ENCODE measurements at regions not wholly inside any gene's neighbourhood (a gene's known extent, or its start where the extent isn't known, plus 50 kb on each side); places are given as distances from the start of the nearest gene placed in this dataset.

DNA sequence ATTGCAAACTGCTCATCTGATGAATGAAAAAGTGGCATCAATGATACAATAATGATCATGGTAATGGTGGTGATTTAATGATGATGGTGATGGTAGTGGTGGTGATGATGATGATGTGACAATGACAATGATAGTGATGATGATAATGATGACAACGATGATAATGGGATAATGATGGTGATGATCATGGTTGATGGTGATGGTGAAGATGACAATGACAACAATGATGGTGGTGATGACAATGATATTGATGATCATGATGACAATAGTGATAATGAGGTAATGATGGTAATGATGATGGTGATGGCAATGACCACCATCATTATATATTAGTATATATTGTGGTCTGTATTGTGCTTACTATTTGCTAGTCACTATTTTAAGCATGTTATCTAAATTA is 474.3 kb downstream of the TBC1D22A start:
- TF ChIP-seq ZUFSP (CRISPR knock-in tag; IDR thresholded peaks at IDR 0.05; ENCODE audit: borderline replicate concordance) (no peak), HNF4A (CRISPR knock-in tag; IDR thresholded peaks at IDR 0.05) (no peak), DPF2 (CRISPR knock-in tag; IDR thresholded peaks at IDR 0.05; ENCODE audit: borderline replicate concordance, low read depth) (no peak), MAZ (IDR thresholded peaks at IDR 0.05; ENCODE audit: borderline replicate concordance, low read depth, low read length) (no peak), MAZ (CRISPR knock-in tag; IDR thresholded peaks at IDR 0.05; ENCODE audit: low read depth) (no peak), EZH2 (conservative IDR thresholded peaks at IDR 0.05; ENCODE audit: low read depth, low read length) (no peak), ELK4 (CRISPR knock-in tag; IDR thresholded peaks at IDR 0.05; ENCODE audit: borderline replicate concordance) (no peak), ZC3H4 (CRISPR knock-in tag; IDR thresholded peaks at IDR 0.05; ENCODE audit: borderline replicate concordance) (no peak), ZNF253 (CRISPR knock-in tag; IDR thresholded peaks at IDR 0.05; ENCODE audit: borderline replicate concordance) (no peak), ETV5 (CRISPR knock-in tag; IDR thresholded peaks at IDR 0.05; ENCODE audit: borderline replicate concordance) (no peak), PRDM10 (CRISPR knock-in tag; IDR thresholded peaks at IDR 0.05; ENCODE audit: low read depth) (no peak)
- TF ChIP-seq, protein P1, sequence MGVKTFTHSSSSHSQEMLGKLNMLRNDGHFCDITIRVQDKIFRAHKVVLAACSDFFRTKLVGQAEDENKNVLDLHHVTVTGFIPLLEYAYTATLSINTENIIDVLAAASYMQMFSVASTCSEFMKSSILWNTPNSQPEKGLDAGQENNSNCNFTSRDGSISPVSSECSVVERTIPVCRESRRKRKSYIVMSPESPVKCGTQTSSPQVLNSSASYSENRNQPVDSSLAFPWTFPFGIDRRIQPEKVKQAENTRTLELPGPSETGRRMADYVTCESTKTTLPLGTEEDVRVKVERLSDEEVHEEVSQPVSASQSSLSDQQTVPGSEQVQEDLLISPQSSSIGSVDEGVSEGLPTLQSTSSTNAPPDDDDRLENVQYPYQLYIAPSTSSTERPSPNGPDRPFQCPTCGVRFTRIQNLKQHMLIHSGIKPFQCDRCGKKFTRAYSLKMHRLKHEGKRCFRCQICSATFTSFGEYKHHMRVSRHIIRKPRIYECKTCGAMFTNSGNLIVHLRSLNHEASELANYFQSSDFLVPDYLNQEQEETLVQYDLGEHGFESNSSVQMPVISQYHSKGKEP (CRISPR knock-in tag; IDR thresholded peaks at IDR 0.05) = no peak
- TF ChIP-seq, protein P2, sequence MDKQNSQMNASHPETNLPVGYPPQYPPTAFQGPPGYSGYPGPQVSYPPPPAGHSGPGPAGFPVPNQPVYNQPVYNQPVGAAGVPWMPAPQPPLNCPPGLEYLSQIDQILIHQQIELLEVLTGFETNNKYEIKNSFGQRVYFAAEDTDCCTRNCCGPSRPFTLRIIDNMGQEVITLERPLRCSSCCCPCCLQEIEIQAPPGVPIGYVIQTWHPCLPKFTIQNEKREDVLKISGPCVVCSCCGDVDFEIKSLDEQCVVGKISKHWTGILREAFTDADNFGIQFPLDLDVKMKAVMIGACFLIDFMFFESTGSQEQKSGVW (CRISPR knock-in tag; IDR thresholded peaks at IDR 0.05; ENCODE audit: borderline replicate concordance) = no peak
- TF ChIP-seq, protein P3, sequence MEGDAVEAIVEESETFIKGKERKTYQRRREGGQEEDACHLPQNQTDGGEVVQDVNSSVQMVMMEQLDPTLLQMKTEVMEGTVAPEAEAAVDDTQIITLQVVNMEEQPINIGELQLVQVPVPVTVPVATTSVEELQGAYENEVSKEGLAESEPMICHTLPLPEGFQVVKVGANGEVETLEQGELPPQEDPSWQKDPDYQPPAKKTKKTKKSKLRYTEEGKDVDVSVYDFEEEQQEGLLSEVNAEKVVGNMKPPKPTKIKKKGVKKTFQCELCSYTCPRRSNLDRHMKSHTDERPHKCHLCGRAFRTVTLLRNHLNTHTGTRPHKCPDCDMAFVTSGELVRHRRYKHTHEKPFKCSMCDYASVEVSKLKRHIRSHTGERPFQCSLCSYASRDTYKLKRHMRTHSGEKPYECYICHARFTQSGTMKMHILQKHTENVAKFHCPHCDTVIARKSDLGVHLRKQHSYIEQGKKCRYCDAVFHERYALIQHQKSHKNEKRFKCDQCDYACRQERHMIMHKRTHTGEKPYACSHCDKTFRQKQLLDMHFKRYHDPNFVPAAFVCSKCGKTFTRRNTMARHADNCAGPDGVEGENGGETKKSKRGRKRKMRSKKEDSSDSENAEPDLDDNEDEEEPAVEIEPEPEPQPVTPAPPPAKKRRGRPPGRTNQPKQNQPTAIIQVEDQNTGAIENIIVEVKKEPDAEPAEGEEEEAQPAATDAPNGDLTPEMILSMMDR (CRISPR knock-in tag; IDR thresholded peaks at IDR 0.05) = no peak
- TF ChIP-seq, protein P4, sequence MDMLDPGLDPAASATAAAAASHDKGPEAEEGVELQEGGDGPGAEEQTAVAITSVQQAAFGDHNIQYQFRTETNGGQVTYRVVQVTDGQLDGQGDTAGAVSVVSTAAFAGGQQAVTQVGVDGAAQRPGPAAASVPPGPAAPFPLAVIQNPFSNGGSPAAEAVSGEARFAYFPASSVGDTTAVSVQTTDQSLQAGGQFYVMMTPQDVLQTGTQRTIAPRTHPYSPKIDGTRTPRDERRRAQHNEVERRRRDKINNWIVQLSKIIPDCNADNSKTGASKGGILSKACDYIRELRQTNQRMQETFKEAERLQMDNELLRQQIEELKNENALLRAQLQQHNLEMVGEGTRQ (IDR thresholded peaks at IDR 0.05; ENCODE audit: low read depth, low read length) = no peak
- TF ChIP-seq, protein P4 (CRISPR knock-in tag; IDR thresholded peaks at IDR 0.05; ENCODE audit: borderline replicate concordance) = no peak

Data from HepG2 (cell line).